ENCODE measurements at regions not wholly inside any gene's neighbourhood (a gene's known extent, or its start where the extent isn't known, plus 50 kb on each side); places are given as distances from the start of the nearest gene placed in this dataset.

- no peak for TF ChIP-seq GATA2 (IDR thresholded peaks at IDR 0.05; ENCODE audit: low read depth, low read length)
- no peak for TF ChIP-seq GATA3 (IDR thresholded peaks at IDR 0.05; ENCODE audit: low read depth, low read length)
These were observed 195.4 kb upstream of the HDAC4 start for GRCh38 chr2:239596253-239596652.

All from SH-SY5Y (cell line).